H1 (cell line): ENCODE measurements at regions not wholly inside any gene's neighbourhood (a gene's known extent, or its start where the extent isn't known, plus 50 kb on each side); places are given as distances from the start of the nearest gene placed in this dataset.

Source experiments
- CTCF ChIA-PET: fragments of 300-600 bp; sonication (Branson Sonifier 250); formaldehyde crosslinking; loops from one replicate; lab custom pipeline; 2021; ENCODE audit not compliant: partially characterized antibody; lab: Charles Lee
- POLR2A ChIA-PET: fragments of 300-600 bp; sonication (Branson Sonifier 250); formaldehyde crosslinking; loops from one replicate; lab custom pipeline; 2021; ENCODE audit warnings: inconsistent platforms; ENCODE audit not compliant: partially characterized antibody; lab: Charles Lee
- DNase-seq, 2 experiments: peaks; one replicate each; pipeline versions ENCODE4 v3.0.0 to v3.0.0-alpha.2; 2010 to 2022; ENCODE audit warnings: low spot score in 2 of 2, low read depth in 1 of 2, mixed read lengths in 1 of 2
- FAIRE-seq: peaks from 2 replicates; lab custom pipeline; 2011; peaks lifted over from hg19 to GRCh38; lab: Jason Lieb, UNC
- H2AFZ ChIP-seq: 2 replicates; pipeline ENCODE4 v1.8.1; 2012; ENCODE audit warnings: low read length, inconsistent platforms
- H2AK5ac ChIP-seq: 2 replicates; pipeline ENCODE4 v1.6.1; 2013; ENCODE audit warnings: low read depth, low read length
- H2BK120ac ChIP-seq: replicated peaks from 2 replicates; pipeline ENCODE3; 2013; ENCODE audit warnings: low read depth, low read length, inconsistent platforms
- H2BK12ac ChIP-seq: 2 replicates; pipeline ENCODE4 v1.6.1; 2013; ENCODE audit warnings: low read depth, low read length
- H2BK15ac ChIP-seq: 2 replicates; pipeline ENCODE4 v1.6.1; 2013; ENCODE audit warnings: low read length
- H2BK20ac ChIP-seq: 2 replicates; pipeline ENCODE4 v1.6.1; 2013; ENCODE audit warnings: low read length
- H2BK5ac ChIP-seq: 2 replicates; pipeline ENCODE4 v1.6.1; 2013; ENCODE audit warnings: low read depth, low read length
- H3K14ac ChIP-seq: 2 replicates; pipeline ENCODE4 v1.6.1; 2013; ENCODE audit warnings: inconsistent platforms; ENCODE audit not compliant: insufficient read length
- H3K18ac ChIP-seq: 2 replicates; pipeline ENCODE4 v1.6.1; 2013; ENCODE audit warnings: low read length; ENCODE audit errors: extremely low read depth
- H3K23ac ChIP-seq: 2 replicates; pipeline ENCODE4 v1.6.1; 2013; ENCODE audit warnings: inconsistent platforms; ENCODE audit not compliant: insufficient read length
- H3K23me2 ChIP-seq: 2 replicates; pipeline ENCODE4 v1.6.1; 2013; ENCODE audit warnings: low read depth, low read length
- H3K27ac ChIP-seq: 2 replicates; pipeline ENCODE4 v1.6.1; 2011; ENCODE audit warnings: low read depth, low read length, inconsistent platforms
- H3K27me3 ChIP-seq, 4 experiments: replicated peaks in 1 of 4; 1 replicate in 1 of 4; 2 replicates in 3 of 4; pipeline versions ENCODE4 v1.6.1 to v1.8.1; 2011 to 2013; ENCODE audit warnings: low read length in 3 of 4, mild to moderate bottlenecking in 3 of 4, inconsistent platforms in 2 of 4, mixed read lengths in 2 of 4, moderate library complexity in 1 of 4; ENCODE audit not compliant: control insufficient read depth in 3 of 4, insufficient read depth in 3 of 4; ENCODE audit errors: extremely low read depth in 1 of 4
- H3K36me3 ChIP-seq, 4 experiments: 2 replicates each; pipeline versions ENCODE4 v1.6.1 to v1.8.1; 2011 to 2013; ENCODE audit warnings: mild to moderate bottlenecking in 4 of 4, low read length in 3 of 4, moderate library complexity in 2 of 4, control low read depth in 1 of 4, inconsistent platforms in 1 of 4; ENCODE audit not compliant: insufficient read depth in 4 of 4, control insufficient read depth in 2 of 4
- H3K4ac ChIP-seq: replicated peaks from 2 replicates; pipeline ENCODE3; 2013; ENCODE audit warnings: low read length, low read depth, mixed read lengths, inconsistent platforms; ENCODE audit not compliant: insufficient read length
- H3K4me1 ChIP-seq, 4 experiments: replicated peaks in 1 of 4; 1 replicate in 1 of 4; 2 replicates in 3 of 4; pipeline versions ENCODE4 v1.6.1 to v1.8.1; 2011 to 2013; ENCODE audit warnings: low read length in 3 of 4, inconsistent platforms in 2 of 4, mixed read lengths in 1 of 4; ENCODE audit not compliant: insufficient read depth in 4 of 4, control insufficient read depth in 3 of 4
- H3K4me2 ChIP-seq, 2 experiments: 2 replicates each; pipeline versions ENCODE4 v1.6.1 to v1.8.1; 2011 to 2013; ENCODE audit warnings: low read depth in 2 of 2, low read length in 2 of 2, control low read depth in 1 of 2, inconsistent platforms in 1 of 2, mild to moderate bottlenecking in 1 of 2; ENCODE audit not compliant: insufficient read depth in 1 of 2
- H3K4me3 ChIP-seq, 4 experiments: fragments of 200-600, 300-600 bp in 1 of 4; sonication (generic), shearing (Covaris generic), sonication (Bioruptor Twin) in 1 of 4; 2 replicates each; pipeline versions ENCODE4 v1.5.1 to v1.8.1; 2011 to 2016; ENCODE audit warnings: low read length in 4 of 4, low read depth in 3 of 4, control low read depth in 2 of 4, inconsistent platforms in 2 of 4, mild to moderate bottlenecking in 2 of 4, mixed read lengths in 1 of 4, moderate library complexity in 1 of 4; ENCODE audit not compliant: insufficient read depth in 2 of 4; ENCODE audit errors: extremely low read depth in 1 of 4
- H3K56ac ChIP-seq: replicated peaks from 2 replicates; pipeline ENCODE3; 2013; ENCODE audit warnings: low read depth, mild to moderate bottlenecking, mixed read lengths, low read length, inconsistent platforms; ENCODE audit not compliant: insufficient read length
- H3K79me1 ChIP-seq: 2 replicates; pipeline ENCODE4 v1.6.1; 2013; ENCODE audit warnings: low read depth, low read length, control low read depth
- H3K79me2 ChIP-seq, 2 experiments: 2 replicates each; pipeline versions ENCODE4 v1.6.1 to v1.8.1; 2012 to 2013; ENCODE audit warnings: low read length in 2 of 2, mild to moderate bottlenecking in 2 of 2, inconsistent platforms in 1 of 2; ENCODE audit not compliant: insufficient read depth in 2 of 2, control insufficient read depth in 1 of 2
- H3K9ac ChIP-seq, 4 experiments: replicated peaks in 1 of 4; 1 replicate in 1 of 4; 2 replicates in 3 of 4; pipeline versions ENCODE4 v1.6.1 to v1.8.1; 2011 to 2013; ENCODE audit warnings: low read depth in 3 of 4, low read length in 3 of 4, control low read depth in 2 of 4, mild to moderate bottlenecking in 2 of 4, moderate library complexity in 2 of 4, inconsistent platforms in 1 of 4; ENCODE audit errors: extremely low read depth in 1 of 4
- H3K9me3 ChIP-seq, 2 experiments: 2 replicates each; pipeline versions ENCODE4 v1.6.1 to v1.8.1; 2012 to 2013; ENCODE audit warnings: mild to moderate bottlenecking in 2 of 2, moderate library complexity in 2 of 2, control low read depth in 1 of 2, inconsistent platforms in 1 of 2, low read depth in 1 of 2, low read length in 1 of 2, mixed read lengths in 1 of 2; ENCODE audit not compliant: insufficient read depth in 2 of 2
- H4K20me1 ChIP-seq, 2 experiments: replicated peaks in 1 of 2; 2 replicates each; pipeline versions ENCODE3 to v1.8.1; 2011 to 2013; ENCODE audit warnings: inconsistent platforms in 2 of 2, low read length in 2 of 2, mild to moderate bottlenecking in 1 of 2; ENCODE audit not compliant: insufficient read depth in 2 of 2, control insufficient read depth in 1 of 2
- H4K5ac ChIP-seq: 2 replicates; pipeline ENCODE4 v1.6.1; 2013; ENCODE audit warnings: low read length, low read depth, mixed read lengths, inconsistent platforms; ENCODE audit not compliant: insufficient read length
- H4K8ac ChIP-seq: 2 replicates; pipeline ENCODE4 v1.8.0; 2013; ENCODE audit warnings: mild to moderate bottlenecking, moderate library complexity, low read length, inconsistent platforms; ENCODE audit not compliant: insufficient read depth; ENCODE audit errors: extremely low read depth
- H4K91ac ChIP-seq: replicated peaks from 2 replicates; pipeline ENCODE3; 2013; ENCODE audit warnings: low read length, mixed read lengths, inconsistent platforms; ENCODE audit not compliant: insufficient read length
- BACH1 ChIP-seq: IDR thresholded peaks from 2 replicates; pipeline ENCODE4 v1.6.1; 2012; ENCODE audit warnings: low read length, improper control_type of control experiment
- BCL11A ChIP-seq, 2 experiments: IDR thresholded peaks; one replicate each; pipeline ENCODE4 v1.6.1; 2011; ENCODE audit warnings: low read depth in 2 of 2, low read length in 2 of 2, mild to moderate bottlenecking in 2 of 2
- CEBPB ChIP-seq: IDR thresholded peaks from 2 replicates; pipeline ENCODE4 v1.6.1; 2012; ENCODE audit warnings: low read depth, low read length
- EP300 ChIP-seq, 2 experiments: IDR thresholded peaks; 1 replicate in 1 of 2; 2 replicates in 1 of 2; pipeline ENCODE4 v1.6.1; 2011 to 2012; ENCODE audit warnings: low read depth in 2 of 2, low read length in 2 of 2, mild to moderate bottlenecking in 2 of 2, borderline replicate concordance in 1 of 2, inconsistent platforms in 1 of 2, moderate library complexity in 1 of 2
- GABPA ChIP-seq: IDR thresholded peaks from 2 replicates; pipeline ENCODE4 v1.6.1; 2011; ENCODE audit warnings: mild to moderate bottlenecking, low read length, moderate library complexity, borderline replicate concordance; ENCODE audit not compliant: insufficient read depth
- KDM4A ChIP-seq: IDR thresholded peaks from one replicate; pipeline ENCODE4 v1.7.1; 2012; ENCODE audit warnings: low read depth, mild to moderate bottlenecking, moderate library complexity, low read length, inconsistent platforms; ENCODE audit not compliant: severe bottlenecking
- POU5F1 ChIP-seq: IDR thresholded peaks from 2 replicates; pipeline ENCODE4 v1.6.1; 2011; ENCODE audit warnings: low read depth, mild to moderate bottlenecking, low read length, moderate library complexity
- RFX5 ChIP-seq: IDR thresholded peaks from 2 replicates; pipeline ENCODE4 v1.6.1; 2011; ENCODE audit warnings: low read depth, low read length, improper control_type of control experiment, borderline replicate concordance
- SIN3A ChIP-seq, 2 experiments: IDR thresholded peaks in 1 of 2; conservative IDR thresholded peaks in 1 of 2; 2 replicates each; pipeline ENCODE4 v1.6.1; 2011 to 2012; ENCODE audit warnings: low read length in 2 of 2, improper control_type of control experiment in 1 of 2, low read depth in 1 of 2, mild to moderate bottlenecking in 1 of 2
- TAF1 ChIP-seq: IDR thresholded peaks from 2 replicates; pipeline ENCODE4 v1.6.1; 2011; ENCODE audit warnings: mild to moderate bottlenecking, low read depth, low read length
- YY1 ChIP-seq: IDR thresholded peaks from 2 replicates; pipeline ENCODE4 v1.6.1; 2011; ENCODE audit warnings: low read depth, mild to moderate bottlenecking, low read length
- WGBS, 2 experiments: shearing (Covaris generic) in 1 of 2; methylation state at CpG; one replicate each; pipeline versions ENCODE4 v1.1.6 to v1.1.7; 2013 to 2015; ENCODE audit warnings: low lambda C conversion rate in 2 of 2, mixed read lengths in 2 of 2, inconsistent platforms in 1 of 2, low coverage in 1 of 2, missing lambda C conversion rate in 1 of 2; ENCODE audit not compliant: insufficient replicate concordance in 2 of 2, insufficient coverage in 1 of 2, insufficient read length in 1 of 2; ENCODE audit errors: extremely low coverage in 1 of 2, missing lambda C conversion rate in 1 of 2; 5-methylcytosine and 5-hydroxymethylcytosine counted together
- TF ChIP-seq, protein P1 (sequence below), 3 experiments: IDR thresholded peaks; 1 replicate in 2 of 3; 2 replicates in 1 of 3; pipeline versions ENCODE4 v1.5.1 to v1.6.1; 2011; ENCODE audit warnings: low read length in 3 of 3, mild to moderate bottlenecking in 3 of 3, inconsistent platforms in 2 of 3, low read depth in 1 of 3, moderate library complexity in 1 of 3; ENCODE audit not compliant: insufficient read depth in 1 of 3; ENCODE audit errors: control extremely low read depth in 1 of 3

DNA sequence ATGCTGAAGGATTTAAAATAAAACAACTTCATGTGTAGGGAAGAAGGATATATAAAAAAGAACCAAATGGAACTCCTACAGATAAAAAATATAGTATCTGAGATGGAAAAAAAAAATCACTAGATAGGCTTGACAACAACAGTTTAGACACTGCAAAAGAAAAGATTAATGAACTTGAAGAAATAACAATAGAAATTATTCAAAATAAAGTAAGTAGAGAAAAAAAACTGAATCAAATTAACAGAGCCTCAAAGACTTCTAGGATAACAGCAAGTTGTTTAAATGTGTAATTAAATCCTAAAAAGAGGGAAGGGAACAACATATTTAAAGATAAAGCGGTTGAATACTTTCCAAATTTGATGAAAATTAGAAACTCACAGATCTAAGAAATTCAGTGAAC is 316.3 kb upstream of the ECI2 start:
- POLR2A ChIA-PET, result no interaction called here

More for the DNA sequence above, 316.3 kb upstream of the ECI2 start:
- Histone ChIP-seq H3K9me3 (peaks cover 10 to 17% of the 10 kb centered on the region in 2 experiments; a peak in 3 of 4 replicates), H3K27me3 (no peaks in the 10 kb centered on the region), H2BK20ac (no peak overlapping the region), H2BK15ac (no peak overlapping the region), H3K23me2 (no peaks in the 10 kb centered on the region), H4K5ac (no peak overlapping the region), H3K4me2 (no peak overlapping the region), H3K4ac (no peak overlapping the region), H3K4me3 (no peak overlapping the region), H3K79me1 (no peaks in the 10 kb centered on the region), H3K79me2 (no peaks in the 10 kb centered on the region), H3K4me1 (no peaks in the 10 kb centered on the region), H4K8ac (no peak overlapping the region), H3K56ac (no peak overlapping the region), H4K91ac (no peak overlapping the region), H3K23ac (no peak overlapping the region), H3K27ac (no peak overlapping the region), H3K18ac (no peak overlapping the region), H2BK5ac (no peak overlapping the region), H2BK120ac (no peak overlapping the region), H3K14ac (no peak overlapping the region), H3K36me3 (no peaks in the 10 kb centered on the region), H2BK12ac (no peak overlapping the region), H2AK5ac (no peak overlapping the region), H3K9ac (no peak overlapping the region), H4K20me1 (no peaks in the 10 kb centered on the region), H2AFZ (no peak overlapping the region)
- WGBS, 2 experiments, result 81% methylated on average over 1 of the region's 1 CpG; no CpG with 5 or more reads in 1 of the 2 experiments
- no peak for FAIRE-seq
- CTCF ChIA-PET, result interaction anchor here (0.8 to 1.5 kb wide), 2 partner anchors 17 to 54 kb away, joined by 3 to 4 read pairs; no protein-coding TSS in a partner anchor
- TF ChIP-seq CEBPB, result no peak
- TF ChIP-seq GABPA, result no peak
- TF ChIP-seq, protein P1, sequence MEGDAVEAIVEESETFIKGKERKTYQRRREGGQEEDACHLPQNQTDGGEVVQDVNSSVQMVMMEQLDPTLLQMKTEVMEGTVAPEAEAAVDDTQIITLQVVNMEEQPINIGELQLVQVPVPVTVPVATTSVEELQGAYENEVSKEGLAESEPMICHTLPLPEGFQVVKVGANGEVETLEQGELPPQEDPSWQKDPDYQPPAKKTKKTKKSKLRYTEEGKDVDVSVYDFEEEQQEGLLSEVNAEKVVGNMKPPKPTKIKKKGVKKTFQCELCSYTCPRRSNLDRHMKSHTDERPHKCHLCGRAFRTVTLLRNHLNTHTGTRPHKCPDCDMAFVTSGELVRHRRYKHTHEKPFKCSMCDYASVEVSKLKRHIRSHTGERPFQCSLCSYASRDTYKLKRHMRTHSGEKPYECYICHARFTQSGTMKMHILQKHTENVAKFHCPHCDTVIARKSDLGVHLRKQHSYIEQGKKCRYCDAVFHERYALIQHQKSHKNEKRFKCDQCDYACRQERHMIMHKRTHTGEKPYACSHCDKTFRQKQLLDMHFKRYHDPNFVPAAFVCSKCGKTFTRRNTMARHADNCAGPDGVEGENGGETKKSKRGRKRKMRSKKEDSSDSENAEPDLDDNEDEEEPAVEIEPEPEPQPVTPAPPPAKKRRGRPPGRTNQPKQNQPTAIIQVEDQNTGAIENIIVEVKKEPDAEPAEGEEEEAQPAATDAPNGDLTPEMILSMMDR (IDR thresholded peaks at IDR 0.05; ENCODE audit: control extremely low read depth in 1 of 3, insufficient read depth in 1 of 3, low read depth in 1 of 3, low read length in 3 of 3), result no peak
- no peak for TF ChIP-seq EP300 (IDR thresholded peaks at IDR 0.05; ENCODE audit: borderline replicate concordance in 1 of 2, low read depth in 2 of 2, low read length in 2 of 2)
- no peak for TF ChIP-seq TAF1
- no peak for TF ChIP-seq YY1
- no peak for TF ChIP-seq POU5F1
- TF ChIP-seq BACH1, result no peak
- TF ChIP-seq RFX5, result no peak
- TF ChIP-seq SIN3A (conservative IDR thresholded peaks at IDR 0.05 in 1 of 2, IDR thresholded peaks at IDR 0.05 in 1 of 2; ENCODE audit: low read depth in 1 of 2, low read length in 2 of 2), result no peak
- no peak for TF ChIP-seq BCL11A (IDR thresholded peaks at IDR 0.05; ENCODE audit: low read depth in 2 of 2, low read length in 2 of 2)
- no peak for TF ChIP-seq KDM4A
- DNase-seq, result no peak
